ENCODE measurements at regions not wholly inside any gene's neighbourhood (a gene's known extent, or its start where the extent isn't known, plus 50 kb on each side); places are given as distances from the start of the nearest gene placed in this dataset.

DNA sequence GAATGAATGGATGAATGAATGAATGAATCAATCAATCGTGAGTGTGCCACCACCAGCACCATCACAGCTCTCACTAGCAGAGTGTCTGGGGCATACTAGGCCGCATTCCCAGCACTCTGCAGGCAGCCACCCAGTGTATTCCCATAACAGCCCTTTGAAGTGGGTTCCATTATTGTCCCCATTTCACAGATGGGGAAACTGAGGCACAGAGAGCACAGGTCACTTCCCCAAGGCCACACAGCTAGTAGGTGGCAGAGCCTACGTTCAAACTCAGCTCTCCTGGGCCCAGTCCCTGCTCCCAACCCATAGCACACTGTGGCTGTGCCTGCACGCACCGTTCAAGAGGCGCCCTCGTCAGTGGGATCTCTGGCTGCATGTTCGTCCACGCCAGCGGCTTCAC is 88.1 kb downstream of the RFLNA start:
- peaks cover 36% of the 10 kb centered on the region for H3K36me3 Mint-ChIP-seq (ENCODE audit: low read depth)
- H3K4me3 Mint-ChIP-seq = no peak overlapping the region
- H3K27me3 Mint-ChIP-seq = no peaks in the 10 kb centered on the region
- no peak overlapping the region for H3K27ac ChIP-seq (ENCODE audit: low read depth in 1 of 2, low read length in 2 of 2)
- no peaks in the 10 kb centered on the region for H3K4me1 Mint-ChIP-seq (ENCODE audit: low read depth)
- intact Hi-C loops (cut with DNase I, micrococcal nuclease) = no loop called here
- TF ChIP-seq, protein P1, sequence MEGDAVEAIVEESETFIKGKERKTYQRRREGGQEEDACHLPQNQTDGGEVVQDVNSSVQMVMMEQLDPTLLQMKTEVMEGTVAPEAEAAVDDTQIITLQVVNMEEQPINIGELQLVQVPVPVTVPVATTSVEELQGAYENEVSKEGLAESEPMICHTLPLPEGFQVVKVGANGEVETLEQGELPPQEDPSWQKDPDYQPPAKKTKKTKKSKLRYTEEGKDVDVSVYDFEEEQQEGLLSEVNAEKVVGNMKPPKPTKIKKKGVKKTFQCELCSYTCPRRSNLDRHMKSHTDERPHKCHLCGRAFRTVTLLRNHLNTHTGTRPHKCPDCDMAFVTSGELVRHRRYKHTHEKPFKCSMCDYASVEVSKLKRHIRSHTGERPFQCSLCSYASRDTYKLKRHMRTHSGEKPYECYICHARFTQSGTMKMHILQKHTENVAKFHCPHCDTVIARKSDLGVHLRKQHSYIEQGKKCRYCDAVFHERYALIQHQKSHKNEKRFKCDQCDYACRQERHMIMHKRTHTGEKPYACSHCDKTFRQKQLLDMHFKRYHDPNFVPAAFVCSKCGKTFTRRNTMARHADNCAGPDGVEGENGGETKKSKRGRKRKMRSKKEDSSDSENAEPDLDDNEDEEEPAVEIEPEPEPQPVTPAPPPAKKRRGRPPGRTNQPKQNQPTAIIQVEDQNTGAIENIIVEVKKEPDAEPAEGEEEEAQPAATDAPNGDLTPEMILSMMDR (IDR thresholded peaks at IDR 0.05) = no peak
- H3K9me3 Mint-ChIP-seq = no peaks in the 10 kb centered on the region
- ATAC-seq (ENCODE audit: poor library complexity) (no peak), DNase-seq (no peak)
- no peaks in the 10 kb centered on the region for H3K9me3 ChIP-seq (ENCODE audit: control insufficient read depth in 1 of 2, insufficient read depth in 1 of 2, low read length in 2 of 2)
- H3K4me1 ChIP-seq (ENCODE audit: insufficient read depth, low read length) = peaks cover under 1% of the 10 kb centered on the region
- CTCF ChIA-PET = no interaction called here
- no peak overlapping the region for H3K27ac Mint-ChIP-seq
- H3K36me3 ChIP-seq (ENCODE audit: insufficient read depth, low read length) = peaks cover 37% of the 10 kb centered on the region
- no peak overlapping the region for H3K4me3 ChIP-seq (ENCODE audit: low read length)
- H3K27me3 ChIP-seq (ENCODE audit: control insufficient read depth in 1 of 2, insufficient read depth in 2 of 2, low read length in 2 of 2) = no peaks in the 10 kb centered on the region
- POLR2A ChIA-PET = no interaction called here

DNA sequence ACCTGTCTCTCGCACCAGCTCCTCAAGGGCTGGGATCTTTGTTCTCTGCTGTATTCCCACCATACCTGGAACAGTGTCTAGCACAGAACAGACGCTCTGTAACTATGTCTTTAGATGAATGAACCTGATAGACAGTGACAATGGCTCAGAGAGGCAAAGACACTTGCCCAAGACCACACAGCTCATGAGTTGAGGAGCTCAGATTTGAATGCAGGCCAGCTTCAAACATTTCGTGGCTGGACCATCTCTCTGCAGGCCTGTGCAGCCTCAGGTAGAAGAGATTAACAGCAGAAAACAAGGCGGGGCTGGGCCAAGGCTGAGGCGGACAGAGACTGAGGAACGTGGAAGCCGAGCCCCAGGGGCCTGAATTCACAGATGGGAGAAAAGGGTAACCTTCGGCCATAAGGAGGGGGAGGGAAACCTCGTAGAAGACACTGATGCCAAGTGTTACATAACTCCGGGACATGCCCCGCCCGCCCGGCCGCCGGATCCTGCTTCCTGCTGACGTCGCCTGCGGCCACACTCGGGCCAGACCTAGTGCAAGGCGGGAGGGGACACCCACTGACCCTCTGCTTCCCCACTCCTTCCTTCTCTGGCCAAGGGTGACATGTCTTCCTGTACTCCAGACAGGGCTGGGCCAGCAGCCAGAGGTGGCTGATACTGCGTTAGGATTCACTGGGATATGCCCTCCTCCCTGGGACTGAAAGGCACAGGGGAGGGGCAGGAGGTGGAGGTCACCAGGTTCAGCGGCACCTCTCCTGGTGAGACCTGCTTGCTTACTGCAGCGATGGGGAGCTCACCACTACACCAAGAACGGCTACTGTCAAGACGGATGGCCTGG is 86.8 kb downstream of the RFLNA start:
- no peaks in the 10 kb centered on the region for H3K9me3 Mint-ChIP-seq
- Histone ChIP-seq H3K36me3 (ENCODE audit: insufficient read depth, low read length) (peaks cover 48% of the 10 kb centered on the region), H3K9me3 (ENCODE audit: control insufficient read depth in 1 of 2, insufficient read depth in 1 of 2, low read length in 2 of 2) (no peaks in the 10 kb centered on the region), H3K27ac (ENCODE audit: low read depth in 1 of 2, low read length in 2 of 2) (no peak overlapping the region), H3K27me3 (ENCODE audit: control insufficient read depth in 1 of 2, insufficient read depth in 2 of 2, low read length in 2 of 2) (no peaks in the 10 kb centered on the region), H3K4me3 (ENCODE audit: low read length) (no peak overlapping the region), H3K4me1 (ENCODE audit: insufficient read depth, low read length) (no peaks in the 10 kb centered on the region)
- no peaks in the 10 kb centered on the region for H3K27me3 Mint-ChIP-seq
- peaks cover 50% of the 10 kb centered on the region for H3K36me3 Mint-ChIP-seq (ENCODE audit: low read depth)
- POLR2A ChIA-PET = interaction anchor here (0.9 kb wide), 1 partner anchor 8 kb away, joined by 3 read pairs; no protein-coding TSS in a partner anchor
- ATAC-seq (ENCODE audit: poor library complexity) (no peak), DNase-seq (peak in 3 of 14 experiments; percentile 17 to 56 (median 54))
- TF ChIP-seq, protein P1 (IDR thresholded peaks at IDR 0.05) = no peak
- peak overlapping the region; percentile 38 for H3K27ac Mint-ChIP-seq
- intact Hi-C loops (cut with DNase I, micrococcal nuclease) = no loop called here
- CTCF ChIA-PET = no interaction called here
- H3K4me1 Mint-ChIP-seq (ENCODE audit: low read depth) = no peaks in the 10 kb centered on the region
- no peak overlapping the region for H3K4me3 Mint-ChIP-seq

DNA sequence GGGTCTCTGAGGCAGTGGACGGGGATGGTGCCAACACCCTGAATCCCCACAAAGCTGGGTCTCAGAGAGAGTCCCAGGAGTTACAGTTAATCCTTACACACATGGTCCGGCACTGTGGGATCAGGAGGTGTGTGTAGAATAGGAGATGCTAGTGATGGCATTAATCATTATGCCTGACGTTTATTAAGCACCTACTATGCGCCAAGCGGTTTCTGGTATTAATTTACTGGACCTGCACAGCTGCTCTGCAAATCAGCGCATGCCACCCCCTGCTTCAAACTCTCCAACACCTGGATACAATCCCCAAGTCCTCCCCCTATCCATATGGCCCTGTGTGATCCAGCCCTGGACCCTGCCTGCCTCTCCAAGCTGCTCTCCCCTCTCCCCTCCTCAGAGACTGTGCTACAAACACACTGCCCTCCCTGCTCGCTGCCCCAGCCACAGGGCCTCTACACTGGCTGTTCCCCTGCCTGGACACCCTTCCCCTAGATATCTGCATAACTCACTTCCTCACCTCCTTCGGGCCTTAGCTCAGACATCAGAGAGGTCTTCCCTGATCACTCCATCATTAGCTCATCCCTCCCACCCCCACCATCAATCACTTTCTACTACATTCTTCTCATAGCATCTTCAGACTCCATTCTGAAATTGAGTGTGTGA is 86.0 kb downstream of the RFLNA start:
- Histone ChIP-seq H3K36me3 (ENCODE audit: insufficient read depth, low read length) (peaks cover 52% of the 10 kb centered on the region), H3K4me1 (ENCODE audit: insufficient read depth, low read length) (no peaks in the 10 kb centered on the region), H3K27me3 (ENCODE audit: control insufficient read depth in 1 of 2, insufficient read depth in 2 of 2, low read length in 2 of 2) (no peaks in the 10 kb centered on the region), H3K9me3 (ENCODE audit: control insufficient read depth in 1 of 2, insufficient read depth in 1 of 2, low read length in 2 of 2) (no peaks in the 10 kb centered on the region), H3K27ac (ENCODE audit: low read depth in 1 of 2, low read length in 2 of 2) (no peak overlapping the region), H3K4me3 (ENCODE audit: low read length) (no peak overlapping the region)
- DNase-seq (no peak), ATAC-seq (ENCODE audit: poor library complexity) (no peak)
- no peaks in the 10 kb centered on the region for H3K9me3 Mint-ChIP-seq
- H3K4me1 Mint-ChIP-seq (ENCODE audit: low read depth) = no peaks in the 10 kb centered on the region
- TF ChIP-seq, protein P1 (IDR thresholded peaks at IDR 0.05) = no peak
- CTCF ChIA-PET = no interaction called here
- no peak overlapping the region for H3K4me3 Mint-ChIP-seq
- peaks cover 56% of the 10 kb centered on the region for H3K36me3 Mint-ChIP-seq (ENCODE audit: low read depth)
- peak overlapping the region; percentile 38 for H3K27ac Mint-ChIP-seq
- intact Hi-C loops (cut with DNase I, micrococcal nuclease) = no loop called here
- POLR2A ChIA-PET = interaction anchor here (0.9 kb wide), 1 partner anchor 8 kb away, joined by 3 read pairs; no protein-coding TSS in a partner anchor
- H3K27me3 Mint-ChIP-seq = no peaks in the 10 kb centered on the region

Data from CD4-positive, alpha-beta T cell (primary cell).